GM19238 (cell line): ENCODE measurements at regions not wholly inside any gene's neighbourhood (a gene's known extent, or its start where the extent isn't known, plus 50 kb on each side); places are given as distances from the start of the nearest gene placed in this dataset.
"Not testable (repeated sequence)": the region's sequence is repeated elsewhere in the genome, so short reads cannot be mapped to it uniquely, and the experiment has no call there.

Source experiments
- DNase-seq: peaks from one replicate; pipeline ENCODE4 v3.0.0; 2011; ENCODE audit warnings: low spot score; ENCODE audit not compliant: insufficient read length

GRCh38 chr2:129043677-129044076 lies 725.0 kb upstream of the HS6ST1 start:
- not testable (repeated sequence) for DNase-seq

GRCh38 chr2:129046475-129046874 lies 727.8 kb upstream of the HS6ST1 start:
- DNase-seq: not testable (repeated sequence)

- no peak for DNase-seq
Measured at GRCh38 chr2:129050101-129050500, 731.4 kb upstream of the HS6ST1 start.

DNA sequence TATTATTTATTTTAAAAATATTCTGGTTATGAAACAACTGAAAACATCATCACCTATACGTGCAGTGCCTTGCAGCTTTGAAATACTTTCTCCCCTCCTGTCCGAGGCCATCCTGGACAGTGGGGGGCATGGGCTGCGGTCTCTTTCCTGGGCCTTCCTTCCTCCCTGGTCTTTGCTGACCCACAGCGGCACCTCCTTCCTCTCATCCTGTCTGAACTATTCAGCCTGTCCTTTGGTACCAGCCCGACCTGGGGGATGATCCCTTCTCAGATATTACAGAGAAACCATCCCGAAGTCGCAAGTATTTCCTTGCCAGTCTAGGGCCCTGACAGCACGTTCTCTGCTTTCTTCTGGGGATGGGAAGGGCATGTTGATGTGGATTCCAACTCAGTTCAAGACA lies 736.6 kb upstream of the HS6ST1 start:
- DNase-seq: no peak

DNA sequence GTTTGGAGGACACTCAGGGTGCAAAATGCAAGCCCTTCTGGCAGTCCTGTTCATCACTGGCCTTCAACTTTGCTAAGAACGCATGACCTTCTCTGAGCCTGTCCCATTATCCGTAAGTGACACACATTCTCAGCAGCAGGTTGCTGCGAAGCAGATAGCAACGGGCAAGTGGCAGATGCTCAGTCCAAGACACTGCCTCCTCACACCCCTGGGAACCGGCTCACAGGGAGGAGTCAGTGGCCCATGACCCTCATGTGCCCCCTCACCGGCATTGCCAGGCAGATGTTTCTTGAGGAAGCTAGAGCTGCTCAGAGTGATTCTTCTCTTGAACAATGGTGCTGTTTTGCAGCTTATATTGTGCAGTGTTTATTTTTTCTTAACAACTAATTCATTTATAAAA lies 737.2 kb upstream of the HS6ST1 start:
- no peak for DNase-seq

GRCh38 chr2:129056309-129056958 lies 737.8 kb upstream of the HS6ST1 start:
- no peak for DNase-seq

GRCh38 chr2:129056959-129057317 lies 738.3 kb upstream of the HS6ST1 start:
- DNase-seq: no peak

GRCh38 chr2:129058981-129059380 lies 740.3 kb upstream of the HS6ST1 start:
- DNase-seq: no peak

- no peak for DNase-seq
Measured at GRCh38 chr2:129059476-129059875, 740.8 kb upstream of the HS6ST1 start.

- no peak for DNase-seq
Measured at GRCh38 chr2:129061069-129061768, 742.6 kb upstream of the HS6ST1 start.

DNA sequence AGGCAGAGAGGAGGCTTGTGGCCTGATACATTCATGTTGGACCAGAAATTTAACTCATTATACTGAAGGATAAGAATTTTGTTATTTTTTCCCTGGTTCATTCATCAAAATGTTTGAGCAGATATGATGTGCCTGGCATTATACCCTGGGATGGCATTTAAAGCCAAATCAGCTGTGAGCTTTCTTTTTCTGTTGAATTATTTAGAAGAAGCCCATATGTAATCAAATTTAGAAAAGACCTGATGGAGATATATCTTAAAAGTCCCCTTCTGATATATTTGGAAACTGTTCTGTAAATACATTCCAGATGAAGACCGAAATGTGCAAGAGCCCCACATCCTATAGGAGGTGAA lies 743.1 kb upstream of the HS6ST1 start:
- DNase-seq: no peak

DNA sequence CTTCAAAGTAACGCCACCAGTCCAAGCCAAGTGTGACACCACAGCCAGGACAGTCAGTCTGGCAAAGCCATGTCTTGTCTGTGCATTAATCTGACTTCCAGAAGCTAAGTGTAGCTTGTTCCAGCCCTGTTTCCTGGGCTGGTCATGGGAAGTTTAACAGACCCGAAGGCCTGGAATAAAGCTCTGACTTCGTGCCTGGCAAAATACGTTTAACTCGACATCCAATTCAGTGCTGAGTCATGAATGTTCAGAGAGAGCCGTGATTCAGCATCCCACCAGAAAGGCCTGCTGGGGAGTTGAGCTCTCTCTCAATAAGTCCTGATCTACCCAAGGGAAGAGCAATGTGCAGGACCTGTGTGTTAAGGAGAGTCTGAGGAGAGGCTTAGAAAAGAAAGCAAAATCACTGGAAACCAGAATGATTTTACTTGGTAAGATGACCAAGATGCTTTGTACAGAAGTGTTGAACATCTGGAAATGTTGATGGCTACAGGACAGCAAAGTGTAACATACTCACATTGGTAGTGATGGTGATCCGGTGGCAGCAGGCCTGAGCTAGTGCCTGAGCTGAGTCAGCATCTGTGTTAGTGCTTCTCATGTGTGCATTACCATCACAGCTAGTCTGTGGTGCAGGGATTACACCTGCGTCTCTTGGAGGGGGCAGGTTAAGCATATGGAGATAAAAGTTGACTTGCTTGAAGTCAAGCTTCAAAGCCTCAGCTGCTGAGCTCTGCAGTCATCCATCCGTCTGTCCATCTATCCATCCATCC lies 743.7 kb upstream of the HS6ST1 start:
- DNase-seq: no peak

DNA sequence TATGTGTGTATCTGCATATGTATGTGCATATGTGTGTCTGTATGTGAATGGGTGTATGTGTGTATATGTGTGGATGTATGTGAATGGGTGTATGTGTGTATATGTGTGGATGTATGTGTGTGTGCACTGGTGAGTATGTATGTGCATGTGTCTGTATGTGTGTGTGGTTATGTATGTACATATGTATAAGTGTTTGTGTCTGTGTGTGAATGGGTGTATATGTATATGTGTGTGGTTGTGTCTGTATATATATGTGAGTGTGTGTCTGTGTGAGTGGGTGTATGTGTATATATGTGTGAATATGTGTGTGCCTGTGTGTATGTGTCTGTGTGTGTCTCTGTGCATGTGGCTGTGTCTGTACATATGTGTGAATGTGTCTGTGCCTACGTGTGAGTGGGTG lies 748.4 kb upstream of the HS6ST1 start:
- no peak for DNase-seq

- DNase-seq: no peak
Measured at GRCh38 chr2:129067953-129068352, 749.3 kb upstream of the HS6ST1 start.

GRCh38 chr2:129068543-129068942 lies 749.9 kb upstream of the HS6ST1 start:
- no peak for DNase-seq

DNA sequence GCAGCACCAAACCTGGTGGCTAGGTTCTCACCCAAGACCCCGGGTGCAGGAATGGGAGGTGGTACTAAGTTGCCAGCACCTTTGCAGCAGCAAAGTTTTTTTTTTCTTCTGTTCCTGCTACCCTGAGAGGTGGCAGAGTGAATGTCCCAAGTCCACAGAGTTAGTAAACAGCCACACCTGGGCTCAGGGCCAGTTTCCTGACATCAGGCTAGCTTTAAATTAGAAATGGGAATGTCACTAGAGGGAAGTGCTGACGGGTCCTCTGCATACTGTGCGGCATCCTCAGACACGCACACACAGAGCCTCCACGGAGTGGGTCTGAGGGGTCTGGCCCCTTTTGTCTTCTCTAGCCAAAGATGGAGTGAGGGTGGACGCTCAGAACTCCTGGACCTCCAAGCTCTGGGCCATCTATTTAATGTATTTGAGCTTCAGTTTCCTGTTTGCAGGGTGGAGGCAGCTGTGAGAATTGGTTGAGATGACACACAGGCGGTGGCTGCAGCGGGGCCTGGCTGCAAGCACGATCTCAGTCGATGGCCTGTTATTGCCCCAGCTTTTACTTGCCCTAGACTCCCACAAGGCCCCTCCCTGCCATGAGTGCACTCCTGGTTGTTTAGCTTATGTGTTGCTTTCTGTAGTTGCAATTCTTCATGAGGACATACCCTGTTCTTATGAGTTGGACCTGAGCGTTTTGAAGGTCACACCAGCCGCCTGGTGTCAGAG lies 751.4 kb upstream of the HS6ST1 start:
- DNase-seq: no peak

DNA sequence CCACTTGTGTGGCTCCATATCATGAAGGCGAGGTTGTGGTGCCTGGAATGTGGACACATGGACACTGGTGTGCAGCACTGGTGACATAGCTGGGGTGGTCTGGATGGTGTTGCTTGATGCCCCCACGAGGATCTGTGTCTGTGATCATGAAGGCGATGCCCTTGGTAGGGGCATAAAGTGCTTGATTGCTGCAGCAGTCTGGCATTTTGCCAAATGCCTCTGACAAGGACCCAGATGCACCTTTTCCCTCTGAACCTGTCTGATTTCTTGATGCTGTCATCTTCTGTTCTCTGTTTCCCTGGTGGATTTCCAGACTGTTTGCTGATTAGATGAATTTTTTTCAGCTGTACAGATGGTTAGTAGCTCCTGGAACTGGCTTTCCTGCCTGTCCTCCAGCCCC lies 752.0 kb upstream of the HS6ST1 start:
- DNase-seq: no peak

DNA sequence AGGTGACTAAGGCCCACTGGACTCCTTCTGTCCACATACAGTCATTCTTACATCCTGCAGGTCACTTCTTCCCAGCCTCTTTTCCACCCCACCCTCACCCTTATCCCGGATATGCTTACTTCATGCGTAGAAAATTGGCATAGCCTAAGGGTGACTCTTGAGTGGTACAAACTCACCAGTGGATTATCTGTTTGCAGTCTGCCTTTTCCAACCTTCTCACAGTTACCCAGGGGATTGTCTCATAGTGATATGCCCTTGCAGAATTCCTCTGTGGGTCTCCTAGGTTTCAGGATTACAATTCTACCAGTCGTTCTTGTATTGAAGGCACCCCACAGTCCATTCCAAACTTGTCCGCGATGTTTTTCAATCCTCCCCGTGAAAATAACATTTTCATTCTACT lies 752.9 kb upstream of the HS6ST1 start:
- DNase-seq: no peak

DNA sequence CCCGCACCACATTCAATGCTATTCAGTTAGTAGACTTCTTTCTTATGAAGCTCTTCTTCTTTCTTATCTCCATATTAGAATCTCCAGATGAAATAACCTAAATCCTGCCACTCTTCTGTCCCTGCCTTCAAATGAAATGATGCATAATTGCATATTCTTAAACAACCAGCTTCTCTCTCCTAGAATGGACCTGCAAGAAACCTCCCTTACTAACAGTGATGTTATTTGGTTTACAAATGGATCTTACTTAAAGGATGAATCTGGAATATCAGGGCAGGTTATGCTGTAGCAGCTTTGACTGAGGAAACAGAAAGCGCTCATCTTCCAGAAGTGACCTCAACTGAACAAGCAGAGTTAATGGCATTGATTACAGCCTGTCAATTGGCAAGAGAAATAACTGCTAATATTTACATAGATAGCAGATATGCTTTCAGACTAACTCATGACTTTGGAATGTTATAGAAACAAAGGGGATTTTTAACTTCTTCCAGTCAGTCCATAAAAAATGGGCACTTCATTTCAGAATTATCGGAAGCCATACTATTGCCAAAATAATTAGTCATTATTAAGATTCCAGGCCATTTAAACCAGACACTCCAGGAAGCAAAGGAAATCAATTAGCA lies 755.7 kb upstream of the HS6ST1 start:
- no peak for DNase-seq

DNA sequence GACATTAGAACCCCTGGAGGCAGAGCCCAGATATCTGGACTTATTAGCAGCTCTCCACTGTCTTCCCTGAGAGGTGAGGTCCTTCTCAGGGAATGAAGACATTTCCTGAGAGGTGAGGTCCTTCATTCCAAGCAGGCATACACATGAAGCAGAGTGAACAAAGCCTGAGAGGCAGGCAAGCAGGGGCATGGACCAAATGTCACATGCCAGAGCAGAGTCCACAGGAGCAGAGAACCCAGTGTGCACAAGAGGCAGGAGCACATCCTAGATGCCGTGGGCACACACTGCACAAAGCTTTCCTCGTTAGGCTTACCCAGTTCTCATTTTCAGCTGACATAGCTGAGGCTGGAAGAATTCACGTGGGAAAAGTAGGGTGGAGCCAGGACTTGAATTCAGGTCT lies 759.9 kb upstream of the HS6ST1 start:
- no peak for DNase-seq

GRCh38 chr2:129080715-129081476 lies 762.2 kb upstream of the HS6ST1 start:
- no peak for DNase-seq
